Erythroblast (primary cell): ENCODE measurements at regions not wholly inside any gene's neighbourhood (a gene's known extent, or its start where the extent isn't known, plus 50 kb on each side); places are given as distances from the start of the nearest gene placed in this dataset.

Source experiments
- GATA1 ChIP-seq: IDR thresholded peaks from 2 replicates; pipeline ENCODE4 v1.6.1; 2011; ENCODE audit warnings: low read depth, mild to moderate bottlenecking, control low read depth, low read length, moderate library complexity
- POLR2A ChIP-seq: IDR thresholded peaks from 2 replicates; pipeline ENCODE4 v1.6.1; 2011; ENCODE audit warnings: mild to moderate bottlenecking, low read length

GRCh38 chr4:144356941-144357381, 216.4 kb upstream of the GYPA start:
- TF ChIP-seq POLR2A: no peak
- TF ChIP-seq GATA1: no peak
